ENCODE measurements at regions not wholly inside any gene's neighbourhood (a gene's known extent, or its start where the extent isn't known, plus 50 kb on each side); places are given as distances from the start of the nearest gene placed in this dataset.

- Histone ChIP-seq H2AFZ (ENCODE audit: low read depth, low read length) (no peak overlapping the region), H3K4me1 (ENCODE audit: control insufficient read depth, insufficient read depth, low read depth, low read length) (peaks cover 15% of the 10 kb centered on the region), H2BK120ac (ENCODE audit: low read depth, low read length) (no peak overlapping the region), H2BK12ac (ENCODE audit: low read length in 2 of 2) (no peak overlapping the region), H3K14ac (ENCODE audit: low read length in 2 of 2) (no peak overlapping the region), H3K4me3 (ENCODE audit: insufficient read depth in 1 of 2, low read depth in 1 of 2, low read length in 2 of 2) (peak overlapping the region in 1 of 2 experiments; percentile 77), H2BK5ac (ENCODE audit: low read depth, low read length, poor library complexity, severe bottlenecking) (no peak overlapping the region), H3K4me2 (ENCODE audit: low read length, poor library complexity, severe bottlenecking) (peak overlapping the region; percentile 51), H4K91ac (ENCODE audit: low read length) (no peak overlapping the region), H3K27me3 (ENCODE audit: control insufficient read depth in 1 of 2, insufficient read depth in 1 of 2, low read length in 2 of 2) (peaks cover 100% of the 10 kb centered on the region in 2 experiments), H2AK5ac (ENCODE audit: low read length, severe bottlenecking) (no peak overlapping the region), H3K18ac (ENCODE audit: low read depth in 1 of 2, low read length in 2 of 2) (no peak overlapping the region), H3K23ac (ENCODE audit: low read length in 2 of 2) (peak overlapping the region in 1 of 2 experiments; percentile 43), H3K4ac (ENCODE audit: low read depth in 1 of 2, low read length in 2 of 2) (no peak overlapping the region), H3K9me3 (ENCODE audit: control insufficient read depth, low read length) (peaks cover 6% of the 10 kb centered on the region), H3K27ac (ENCODE audit: low read length, poor library complexity, severe bottlenecking) (no peak overlapping the region), H4K8ac (ENCODE audit: low read length) (no peak overlapping the region), H3K9ac (ENCODE audit: low read length) (no peak overlapping the region), H2BK15ac (ENCODE audit: low read depth, poor library complexity, severe bottlenecking) (no peak overlapping the region), H3K79me1 (replicated peaks; ENCODE audit: low read length, poor library complexity, severe bottlenecking) (no peaks in the 10 kb centered on the region), H3K36me3 (ENCODE audit: control insufficient read depth in 1 of 2, insufficient read depth in 2 of 2, low read depth in 1 of 2, low read length in 2 of 2) (no peaks in the 10 kb centered on the region)
- 13% methylated on average over 53 of the region's 56 CpGs for WGBS
- DNase-seq: no peak
Observed at GRCh38 chr15:89409184-89410038, 74.8 kb upstream of the POLG start.

- Histone ChIP-seq H2BK5ac (ENCODE audit: low read depth, low read length, poor library complexity, severe bottlenecking) (no peak overlapping the region), H4K91ac (ENCODE audit: low read length) (no peak overlapping the region), H4K8ac (ENCODE audit: low read length) (no peak overlapping the region), H2BK12ac (ENCODE audit: low read length in 2 of 2) (no peak overlapping the region), H3K4me2 (ENCODE audit: low read length, poor library complexity, severe bottlenecking) (peak overlapping the region; percentile 51), H3K36me3 (ENCODE audit: control insufficient read depth in 1 of 2, insufficient read depth in 2 of 2, low read depth in 1 of 2, low read length in 2 of 2) (no peaks in the 10 kb centered on the region), H2AFZ (ENCODE audit: low read depth, low read length) (no peak overlapping the region), H3K79me1 (replicated peaks; ENCODE audit: low read length, poor library complexity, severe bottlenecking) (no peaks in the 10 kb centered on the region), H3K18ac (ENCODE audit: low read depth in 1 of 2, low read length in 2 of 2) (no peak overlapping the region), H2AK5ac (ENCODE audit: low read length, severe bottlenecking) (no peak overlapping the region), H3K9me3 (ENCODE audit: control insufficient read depth, low read length) (peaks cover 6% of the 10 kb centered on the region), H2BK15ac (ENCODE audit: low read depth, poor library complexity, severe bottlenecking) (no peak overlapping the region), H3K4me1 (ENCODE audit: control insufficient read depth, insufficient read depth, low read depth, low read length) (peaks cover 15% of the 10 kb centered on the region), H3K27ac (ENCODE audit: low read length, poor library complexity, severe bottlenecking) (no peak overlapping the region), H3K27me3 (ENCODE audit: control insufficient read depth in 1 of 2, insufficient read depth in 1 of 2, low read length in 2 of 2) (peaks cover 100% of the 10 kb centered on the region in 2 experiments), H3K9ac (ENCODE audit: low read length) (no peak overlapping the region), H3K4ac (ENCODE audit: low read depth in 1 of 2, low read length in 2 of 2) (no peak overlapping the region), H2BK120ac (ENCODE audit: low read depth, low read length) (no peak overlapping the region), H3K23ac (ENCODE audit: low read length in 2 of 2) (no peak overlapping the region), H3K4me3 (ENCODE audit: insufficient read depth in 1 of 2, low read depth in 1 of 2, low read length in 2 of 2) (peak overlapping the region in 1 of 2 experiments; percentile 77), H3K14ac (ENCODE audit: low read length in 2 of 2) (no peak overlapping the region)
- 10% methylated on average over 33 of the region's 33 CpGs for WGBS
- DNase-seq: peak; percentile 33
Observed at GRCh38 chr15:89408372-89409183, 74.0 kb upstream of the POLG start.

- Histone ChIP-seq H3K4me2 (ENCODE audit: low read length, poor library complexity, severe bottlenecking) (peak overlapping the region; percentile 12), H3K23ac (ENCODE audit: low read length in 2 of 2) (no peak overlapping the region), H3K27me3 (ENCODE audit: control insufficient read depth in 1 of 2, insufficient read depth in 1 of 2, low read length in 2 of 2) (peaks cover 99 to 100% of the 10 kb centered on the region in 2 experiments), H4K8ac (ENCODE audit: low read length) (no peak overlapping the region), H2BK12ac (ENCODE audit: low read length in 2 of 2) (no peak overlapping the region), H2BK15ac (ENCODE audit: low read depth, poor library complexity, severe bottlenecking) (no peak overlapping the region), H3K14ac (ENCODE audit: low read length in 2 of 2) (no peak overlapping the region), H3K27ac (ENCODE audit: low read length, poor library complexity, severe bottlenecking) (no peak overlapping the region), H3K9me3 (ENCODE audit: control insufficient read depth, low read length) (peaks cover 4% of the 10 kb centered on the region), H3K18ac (ENCODE audit: low read depth in 1 of 2, low read length in 2 of 2) (no peak overlapping the region), H3K79me1 (replicated peaks; ENCODE audit: low read length, poor library complexity, severe bottlenecking) (no peaks in the 10 kb centered on the region), H2BK120ac (ENCODE audit: low read depth, low read length) (no peak overlapping the region), H3K4ac (ENCODE audit: low read depth in 1 of 2, low read length in 2 of 2) (no peak overlapping the region), H3K9ac (ENCODE audit: low read length) (no peak overlapping the region), H2AK5ac (ENCODE audit: low read length, severe bottlenecking) (no peak overlapping the region), H3K36me3 (ENCODE audit: control insufficient read depth in 1 of 2, insufficient read depth in 2 of 2, low read depth in 1 of 2, low read length in 2 of 2) (no peaks in the 10 kb centered on the region), H2BK5ac (ENCODE audit: low read depth, low read length, poor library complexity, severe bottlenecking) (no peak overlapping the region), H3K4me1 (ENCODE audit: control insufficient read depth, insufficient read depth, low read depth, low read length) (peaks cover 15% of the 10 kb centered on the region), H3K4me3 (ENCODE audit: insufficient read depth in 1 of 2, low read depth in 1 of 2, low read length in 2 of 2) (no peak overlapping the region), H4K91ac (ENCODE audit: low read length) (no peak overlapping the region), H2AFZ (ENCODE audit: low read depth, low read length) (no peak overlapping the region)
- DNase-seq: no peak
- WGBS: 6% methylated on average over 45 of the region's 46 CpGs
Observed at GRCh38 chr15:89406940-89407607, 72.5 kb upstream of the POLG start.
